Endothelial cell of umbilical vein (primary cell): ENCODE measurements at regions not wholly inside any gene's neighbourhood (a gene's known extent, or its start where the extent isn't known, plus 50 kb on each side); places are given as distances from the start of the nearest gene placed in this dataset.

Experiments
- BruUV-seq: library from RNA; stranded (reverse); fragments of 400-500 nt; replicated peaks from 2 replicates; lab custom pipeline; 2021; lab: Mats Ljungman, UMichigan
- CTCF ChIA-PET: fragments of 300-600, 350-600 bp; sonication (Branson Sonifier 250); formaldehyde crosslinking; loops from one replicate; lab custom pipeline; 2021; ENCODE audit warnings: antibody characterized with exemption, inconsistent platforms; lab: Charles Lee
- POLR2A ChIA-PET: fragments of 300-600, 350-600 bp; sonication (Branson Sonifier 250); formaldehyde crosslinking; loops from one replicate; lab custom pipeline; 2021; ENCODE audit warnings: antibody characterized with exemption, inconsistent platforms; lab: Charles Lee
- DNase-seq: peaks from one replicate; pipeline ENCODE4 v3.0.0-alpha.2; 2011; ENCODE audit warnings: low read depth, low spot score
- FAIRE-seq: peaks from 2 replicates; lab custom pipeline; 2011; peaks lifted over from hg19 to GRCh38; lab: Jason Lieb, UNC
- H2AFZ ChIP-seq: 2 replicates; pipeline ENCODE4 v1.6.0; 2012; ENCODE audit warnings: low read depth, low read length, control low read depth, inconsistent platforms
- H3K27ac ChIP-seq: 2 replicates; pipeline ENCODE4 v1.5.1; 2011; ENCODE audit warnings: low read depth, mild to moderate bottlenecking, control low read depth, low read length, moderate library complexity; ENCODE audit not compliant: insufficient read depth
- H3K27me3 ChIP-seq, 2 experiments: 2 replicates each; pipeline versions ENCODE4 v1.6.0 to v1.6.1; 2011; ENCODE audit warnings: low read length in 2 of 2, mixed read lengths in 1 of 2; ENCODE audit not compliant: control insufficient read depth in 2 of 2, insufficient read depth in 2 of 2
- H3K36me3 ChIP-seq, 2 experiments: 2 replicates in 1 of 2; 3 replicates in 1 of 2; pipeline ENCODE4 v1.5.1; 2011; ENCODE audit warnings: low read length in 2 of 2, mild to moderate bottlenecking in 1 of 2, moderate library complexity in 1 of 2; ENCODE audit not compliant: control insufficient read depth in 2 of 2, insufficient read depth in 2 of 2; ENCODE audit errors: extremely low read depth in 1 of 2
- H3K4me1 ChIP-seq: 3 replicates; pipeline ENCODE4 v1.5.1; 2011; ENCODE audit warnings: mild to moderate bottlenecking, low read length; ENCODE audit not compliant: control insufficient read depth, insufficient read depth; ENCODE audit errors: extremely low read depth
- H3K4me2 ChIP-seq: 2 replicates; pipeline ENCODE4 v1.6.1; 2011; ENCODE audit warnings: low read length, control low read depth, mixed read lengths; ENCODE audit not compliant: insufficient read depth
- H3K4me3 ChIP-seq, 3 experiments: fragments of 200-600 bp in 1 of 3; sonication (generic), shearing (Covaris generic) in 1 of 3; replicated peaks in 1 of 3; 2 replicates each; pipeline ENCODE4 v1.5.1; 2011 to 2016; ENCODE audit warnings: control low read depth in 3 of 3, low read length in 3 of 3, mild to moderate bottlenecking in 2 of 3, inconsistent platforms in 1 of 3, low read depth in 1 of 3, moderate library complexity in 1 of 3; ENCODE audit not compliant: insufficient read depth in 1 of 3
- H3K79me2 ChIP-seq: 2 replicates; pipeline ENCODE4 v1.6.0; 2012; ENCODE audit warnings: low read length, inconsistent platforms; ENCODE audit not compliant: control insufficient read depth, insufficient read depth
- H3K9ac ChIP-seq: replicated peaks from 2 replicates; pipeline ENCODE3; 2011; ENCODE audit warnings: low read length, control low read depth; ENCODE audit not compliant: insufficient read depth; ENCODE audit errors: extremely low read depth
- H3K9me1 ChIP-seq: replicated peaks from 3 replicates; pipeline ENCODE4 v1.6.0; 2011; ENCODE audit warnings: mild to moderate bottlenecking, low read length; ENCODE audit not compliant: control insufficient read depth, insufficient read depth; ENCODE audit errors: extremely low read depth
- H3K9me3 ChIP-seq: replicated peaks from 2 replicates; pipeline ENCODE4 v1.5.1; 2012; ENCODE audit warnings: low read length, inconsistent platforms; ENCODE audit not compliant: control insufficient read depth, insufficient read depth
- H4K20me1 ChIP-seq: replicated peaks from 2 replicates; pipeline ENCODE3; 2011; ENCODE audit warnings: mild to moderate bottlenecking, low read length; ENCODE audit not compliant: control insufficient read depth, insufficient read depth; ENCODE audit errors: extremely low read depth
- EZH2 ChIP-seq: IDR thresholded peaks from 2 replicates; pipeline ENCODE4 v1.6.1; 2012; ENCODE audit warnings: borderline replicate concordance, low read depth, mild to moderate bottlenecking, moderate library complexity, low read length, inconsistent platforms; ENCODE audit not compliant: severe bottlenecking
- FOS ChIP-seq: IDR thresholded peaks from 2 replicates; pipeline ENCODE4 v1.6.1; 2011; ENCODE audit warnings: mild to moderate bottlenecking, low read length, moderate library complexity, borderline replicate concordance; ENCODE audit not compliant: insufficient read depth
- GATA2 ChIP-seq: IDR thresholded peaks from 2 replicates; pipeline ENCODE4 v1.7.0; 2011; ENCODE audit warnings: low read depth, mild to moderate bottlenecking, moderate library complexity, mixed read lengths, low read length; ENCODE audit not compliant: insufficient read length, insufficient read depth
- JUN ChIP-seq: IDR thresholded peaks from 2 replicates; pipeline ENCODE4 v1.6.1; 2011; ENCODE audit warnings: borderline replicate concordance, low read depth; ENCODE audit not compliant: insufficient read length, insufficient read depth
- MYC ChIP-seq: IDR thresholded peaks from one replicate; pipeline ENCODE4 v1.6.1; 2011; ENCODE audit warnings: mild to moderate bottlenecking, low read depth, low read length
- POLR2A ChIP-seq: IDR thresholded peaks from 2 replicates; pipeline ENCODE4 v1.6.1; 2012; ENCODE audit warnings: low read depth, mild to moderate bottlenecking, control low read depth, low read length
- POLR2AphosphoS5 ChIP-seq: IDR thresholded peaks from 2 replicates; pipeline ENCODE4 v1.6.1; 2012; ENCODE audit warnings: low read depth, mild to moderate bottlenecking, control low read depth, low read length, moderate library complexity; ENCODE audit not compliant: insufficient read depth
- dilution Hi-C: fragments of 300-500 bp; cut with MboI; formaldehyde crosslinking; loops from one replicate; pipeline ENCODE4 v1.15.0; 2019; ENCODE audit warnings: low sequenced_read_pairs; ENCODE audit not compliant: extremely low pct_ligation_motif_present
- intact Hi-C: fragments of 100-400 bp; cut with micrococcal nuclease; formaldehyde crosslinking; loops from one replicate; pipeline ENCODE4 v1.10.0; 2022
- TF ChIP-seq, protein P1 (sequence below), 2 donors: IDR thresholded peaks; 1 replicate in 1 of 2; 2 replicates in 1 of 2; pipeline ENCODE4 v1.5.1; 2011; ENCODE audit warnings: low read length in 2 of 2, mild to moderate bottlenecking in 2 of 2, moderate library complexity in 2 of 2, control low read depth in 1 of 2, inconsistent platforms in 1 of 2, low read depth in 1 of 2; ENCODE audit not compliant: insufficient read depth in 1 of 2; ENCODE audit errors: extremely low read depth in 1 of 2
- TF ChIP-seq, protein P2 (sequence below): IDR thresholded peaks from 2 replicates; pipeline ENCODE4 v1.6.1; 2011; ENCODE audit not compliant: insufficient read depth, insufficient read length

DNA sequence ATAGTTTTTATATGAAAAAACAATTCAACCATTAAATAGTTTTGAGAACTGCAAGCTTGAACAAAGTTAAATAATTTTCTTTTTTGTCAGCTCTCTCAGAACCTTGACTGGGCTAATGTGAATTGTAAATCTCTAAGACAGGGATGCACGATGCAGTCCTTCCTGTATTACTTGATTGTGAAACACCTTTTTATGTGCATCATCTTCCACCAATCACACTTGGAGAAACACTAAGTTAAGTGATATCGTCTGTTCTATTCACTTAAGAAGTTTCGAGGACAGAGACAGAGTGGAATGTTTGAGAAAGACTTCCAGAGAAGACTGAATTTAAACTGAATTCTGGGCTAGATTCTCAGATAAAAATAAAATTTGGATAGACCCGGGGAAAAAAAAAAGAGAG is 238.2 kb downstream of the MREG start:
- ChIA-PET CTCF (interaction anchor here (2.1 kb wide), 1 partner anchor 19 kb away, joined by 6 read pairs; no protein-coding TSS in a partner anchor), POLR2A (no interaction called here)
- Histone ChIP-seq H3K4me3 (no peak overlapping the region), H3K27me3 (no peaks in the 10 kb centered on the region), H3K9ac (no peak overlapping the region), H3K79me2 (peaks cover 22% of the 10 kb centered on the region), H3K4me1 (peaks cover 32% of the 10 kb centered on the region), H3K9me1 (no peaks in the 10 kb centered on the region), H3K27ac (no peak overlapping the region), H3K9me3 (no peaks in the 10 kb centered on the region), H2AFZ (no peak overlapping the region), H3K36me3 (peaks cover 3 to 4% of the 10 kb centered on the region in 2 experiments), H3K4me2 (no peak overlapping the region), H4K20me1 (no peaks in the 10 kb centered on the region)
- intact Hi-C loops = no loop called here
- no TSS peak for BruUV-seq
- FAIRE-seq (no peak), DNase-seq (no peak)
- dilution Hi-C loops = no loop called here
- TF ChIP-seq, protein P1, sequence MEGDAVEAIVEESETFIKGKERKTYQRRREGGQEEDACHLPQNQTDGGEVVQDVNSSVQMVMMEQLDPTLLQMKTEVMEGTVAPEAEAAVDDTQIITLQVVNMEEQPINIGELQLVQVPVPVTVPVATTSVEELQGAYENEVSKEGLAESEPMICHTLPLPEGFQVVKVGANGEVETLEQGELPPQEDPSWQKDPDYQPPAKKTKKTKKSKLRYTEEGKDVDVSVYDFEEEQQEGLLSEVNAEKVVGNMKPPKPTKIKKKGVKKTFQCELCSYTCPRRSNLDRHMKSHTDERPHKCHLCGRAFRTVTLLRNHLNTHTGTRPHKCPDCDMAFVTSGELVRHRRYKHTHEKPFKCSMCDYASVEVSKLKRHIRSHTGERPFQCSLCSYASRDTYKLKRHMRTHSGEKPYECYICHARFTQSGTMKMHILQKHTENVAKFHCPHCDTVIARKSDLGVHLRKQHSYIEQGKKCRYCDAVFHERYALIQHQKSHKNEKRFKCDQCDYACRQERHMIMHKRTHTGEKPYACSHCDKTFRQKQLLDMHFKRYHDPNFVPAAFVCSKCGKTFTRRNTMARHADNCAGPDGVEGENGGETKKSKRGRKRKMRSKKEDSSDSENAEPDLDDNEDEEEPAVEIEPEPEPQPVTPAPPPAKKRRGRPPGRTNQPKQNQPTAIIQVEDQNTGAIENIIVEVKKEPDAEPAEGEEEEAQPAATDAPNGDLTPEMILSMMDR (IDR thresholded peaks at IDR 0.05; ENCODE audit: extremely low read depth in 1 of 2, insufficient read depth in 1 of 2, low read depth in 1 of 2, low read length in 2 of 2) = no peak
- TF ChIP-seq JUN = no peak

GRCh38 chr2:215773728-215774127 is 239.6 kb downstream of the MREG start:
- Histone ChIP-seq H3K9me3 (no peaks in the 10 kb centered on the region), H3K27ac (no peak overlapping the region), H3K4me2 (no peak overlapping the region), H2AFZ (no peak overlapping the region), H3K79me2 (peaks cover 23% of the 10 kb centered on the region), H4K20me1 (no peaks in the 10 kb centered on the region), H3K9ac (no peak overlapping the region), H3K4me1 (peaks cover 32% of the 10 kb centered on the region), H3K27me3 (no peaks in the 10 kb centered on the region), H3K36me3 (peaks cover 0 to under 1% of the 10 kb centered on the region in 2 experiments), H3K4me3 (no peak overlapping the region), H3K9me1 (no peaks in the 10 kb centered on the region)
- intact Hi-C loops (no loop called here), dilution Hi-C loops (no loop called here)
- DNase-seq (no peak), FAIRE-seq (no peak)
- BruUV-seq = no TSS peak
- POLR2A ChIA-PET = no interaction called here
- TF ChIP-seq, protein P2, sequence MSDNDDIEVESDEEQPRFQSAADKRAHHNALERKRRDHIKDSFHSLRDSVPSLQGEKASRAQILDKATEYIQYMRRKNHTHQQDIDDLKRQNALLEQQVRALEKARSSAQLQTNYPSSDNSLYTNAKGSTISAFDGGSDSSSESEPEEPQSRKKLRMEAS = no peak
- TF ChIP-seq GATA2 (no peak), POLR2AphosphoS5 (no peak), FOS (no peak), JUN (no peak), POLR2A (no peak), MYC (no peak), EZH2 (no peak)
- TF ChIP-seq, protein P1 (IDR thresholded peaks at IDR 0.05; ENCODE audit: extremely low read depth in 1 of 2, insufficient read depth in 1 of 2, low read depth in 1 of 2, low read length in 2 of 2) = no peak
- CTCF ChIA-PET = interaction anchor here (2.1 kb wide), 1 partner anchor 21 kb away, joined by 6 read pairs; no protein-coding TSS in a partner anchor
